Activated CD4-positive, alpha-beta T cell treated with anti-CD3 and anti-CD28 coated beads for 24 hours (primary cell): ENCODE measurements at regions not wholly inside any gene's neighbourhood (a gene's known extent, or its start where the extent isn't known, plus 50 kb on each side); places are given as distances from the start of the nearest gene placed in this dataset.

Experiments
- DNase-seq, 2 donors: peaks; one replicate each; pipeline ENCODE4 v3.0.0-alpha.2; 2020; ENCODE audit warnings: low read depth in 2 of 2

GRCh38 chr12:89015419-89015818 is 336.9 kb downstream of the DUSP6 start:
- DNase-seq: no peak

GRCh38 chr12:88998421-88998820 is 353.9 kb downstream of the DUSP6 start:
- DNase-seq: no peak

- DNase-seq: no peak
Observed at GRCh38 chr12:88996200-88996788, 356.0 kb downstream of the DUSP6 start.

- no peak for DNase-seq
Observed at GRCh38 chr12:88994971-88995370, 357.3 kb downstream of the DUSP6 start.

DNA sequence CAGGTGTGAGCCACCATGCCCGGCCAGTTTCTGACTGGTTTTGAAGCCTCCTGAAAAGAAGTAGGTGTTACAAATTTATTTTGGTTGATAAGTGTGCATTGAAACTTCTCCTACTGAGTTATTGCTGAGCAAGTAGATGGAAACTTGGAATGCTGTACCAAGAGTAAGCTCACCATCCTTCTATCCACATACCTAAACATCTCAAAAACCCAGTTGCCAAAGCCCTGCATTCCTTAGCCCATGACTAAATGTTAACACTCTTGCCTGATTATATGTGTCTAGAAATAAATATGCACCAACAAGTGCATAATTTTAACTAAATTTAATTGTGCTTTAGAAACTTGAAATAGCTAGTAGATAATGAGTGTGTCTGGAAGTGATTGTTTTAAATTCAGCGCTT is 357.8 kb downstream of the DUSP6 start:
- DNase-seq: no peak

DNA sequence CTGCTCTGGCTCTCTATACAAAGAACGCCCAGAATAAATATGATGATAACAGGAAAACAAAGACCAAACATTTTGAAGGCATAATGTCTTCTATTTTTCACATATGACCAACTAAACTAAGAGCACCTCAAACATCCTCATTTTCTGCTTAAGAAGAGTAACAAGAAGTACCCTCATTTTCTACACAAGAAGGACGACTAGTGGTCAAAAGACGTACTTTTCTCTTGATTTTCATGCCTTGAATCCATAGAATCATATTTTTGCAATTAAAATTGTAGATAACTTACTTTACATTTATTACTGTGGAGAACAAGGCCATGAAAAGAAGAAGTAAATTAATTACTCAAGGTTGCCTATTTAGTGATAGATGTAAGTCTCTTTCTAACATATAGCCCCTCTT is 358.6 kb downstream of the DUSP6 start:
- no peak for DNase-seq

GRCh38 chr12:88986056-88986455 is 366.2 kb downstream of the DUSP6 start:
- no peak for DNase-seq

DNA sequence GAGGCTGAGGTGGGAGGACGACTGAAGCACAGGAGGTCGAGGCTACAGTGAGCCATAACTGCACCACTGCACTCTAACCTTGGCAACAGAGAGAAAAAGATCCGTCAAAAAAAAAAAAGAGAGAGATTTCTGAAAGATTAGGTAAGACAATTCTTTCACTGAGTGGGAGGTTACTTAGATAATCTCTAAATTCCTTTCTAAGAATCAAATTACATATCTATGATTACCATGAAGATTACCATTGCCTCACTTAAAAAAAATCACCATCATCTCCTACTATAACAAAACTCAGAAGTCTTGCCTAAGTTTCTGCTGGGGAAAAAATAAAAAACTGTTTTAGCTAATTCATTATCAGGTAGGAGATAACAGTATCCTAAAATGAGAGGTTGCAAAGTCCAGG is 366.7 kb downstream of the DUSP6 start:
- DNase-seq: no peak

DNA sequence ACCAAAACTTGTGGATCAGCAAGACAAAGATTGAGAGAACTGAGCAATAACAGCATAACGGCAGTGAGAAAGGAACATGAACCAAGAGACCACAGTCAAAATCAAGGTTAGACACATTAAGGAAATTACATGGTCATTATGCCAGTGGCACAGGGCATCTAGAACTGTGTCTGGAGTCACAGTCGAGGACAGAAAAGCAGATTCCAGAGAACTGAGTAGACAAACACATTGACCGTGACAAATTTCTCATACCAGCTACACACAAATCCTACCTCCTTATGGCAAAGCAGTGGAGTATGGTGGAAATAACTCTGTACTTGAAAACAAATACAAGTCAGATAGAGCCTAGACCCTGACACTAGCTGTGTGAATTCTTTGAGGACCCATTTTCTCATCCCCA is 367.3 kb downstream of the DUSP6 start:
- no peak for DNase-seq

DNA sequence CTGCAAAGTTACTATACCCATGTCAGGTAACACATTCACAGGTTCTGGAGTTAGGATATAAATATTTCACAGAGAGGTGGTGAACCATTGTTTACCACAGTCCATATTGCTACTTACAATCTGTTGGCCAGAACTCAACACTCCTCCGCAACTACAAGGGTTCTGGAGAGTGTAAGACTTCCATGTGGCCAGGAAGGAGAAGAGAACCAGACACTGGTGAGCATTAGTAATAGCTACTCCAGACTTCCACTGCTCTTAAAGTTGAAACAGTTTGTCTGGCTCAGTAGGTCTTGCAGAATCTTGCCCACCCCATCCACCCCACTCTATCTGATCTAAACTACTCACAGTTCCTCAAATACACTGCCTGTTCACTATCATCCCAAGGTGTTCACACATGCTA is 369.6 kb downstream of the DUSP6 start:
- no peak for DNase-seq

DNA sequence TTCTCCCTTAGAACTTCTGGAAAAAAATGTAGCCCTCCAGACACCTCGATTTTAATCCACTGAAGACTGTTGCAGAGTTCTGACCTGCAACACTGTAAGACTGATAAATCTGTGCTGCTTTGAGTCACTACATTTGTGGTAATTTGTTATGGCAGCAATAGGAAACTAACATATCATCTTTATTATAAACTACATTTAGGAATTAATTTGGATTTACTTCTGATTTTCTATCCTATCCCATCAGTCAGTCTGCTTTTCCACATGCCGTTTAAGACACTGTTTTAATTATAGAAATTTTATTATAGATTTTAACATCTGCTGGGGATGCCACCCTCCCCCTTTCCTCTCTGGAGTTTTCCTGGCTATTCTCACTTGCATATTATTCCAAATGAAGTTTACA is 375.2 kb downstream of the DUSP6 start:
- DNase-seq: no peak

DNA sequence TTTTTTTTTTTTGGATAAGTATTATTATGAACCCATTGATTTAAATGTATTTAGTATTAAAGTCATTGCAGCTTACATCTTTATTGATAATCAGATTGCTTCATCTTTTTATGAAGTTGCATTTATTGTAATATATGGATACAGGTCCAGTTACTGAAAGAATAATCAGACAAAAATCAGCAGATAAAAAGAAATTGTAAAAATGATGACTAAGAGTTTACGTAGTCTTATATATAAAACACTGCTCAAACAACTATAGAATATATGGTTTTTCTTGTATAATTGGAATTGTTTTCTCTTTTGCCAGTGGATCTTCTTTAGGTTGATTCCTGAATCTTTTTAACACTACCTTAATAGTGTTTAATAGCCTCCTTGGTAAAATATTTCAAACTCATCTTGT is 378.3 kb downstream of the DUSP6 start:
- no peak for DNase-seq

GRCh38 chr12:88970740-88971139 is 381.6 kb downstream of the DUSP6 start:
- no peak for DNase-seq

DNA sequence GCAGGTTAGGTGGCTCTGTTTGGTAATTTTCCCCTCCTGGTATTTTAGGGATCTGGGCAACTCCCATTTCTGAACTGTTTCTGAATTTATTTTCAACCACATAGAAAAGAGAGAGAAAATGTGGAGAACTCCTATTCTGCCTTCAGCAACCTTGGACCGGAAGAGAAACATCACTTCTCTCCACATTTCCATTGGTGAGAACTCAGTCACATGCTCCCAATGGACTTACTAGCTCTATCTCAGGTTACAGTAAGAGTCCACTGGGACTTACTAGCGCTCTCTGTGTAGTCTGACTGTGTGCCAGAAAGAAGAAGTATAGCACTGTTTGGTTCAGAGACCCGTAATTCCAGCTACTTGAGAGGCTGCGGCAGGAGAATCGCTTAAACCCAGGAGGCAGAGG is 383.2 kb downstream of the DUSP6 start:
- DNase-seq: no peak

GRCh38 chr12:88960213-88960878 is 380.1 kb upstream of the KITLG start:
- no peak for DNase-seq

- no peak for DNase-seq
Observed at GRCh38 chr12:88958946-88959345, 378.7 kb upstream of the KITLG start.

- DNase-seq: no peak
Observed at GRCh38 chr12:88958153-88958552, 377.9 kb upstream of the KITLG start.

- no peak for DNase-seq
Observed at GRCh38 chr12:88957358-88957757, 377.1 kb upstream of the KITLG start.

- DNase-seq: no peak
Observed at GRCh38 chr12:88955531-88955930, 375.3 kb upstream of the KITLG start.

DNA sequence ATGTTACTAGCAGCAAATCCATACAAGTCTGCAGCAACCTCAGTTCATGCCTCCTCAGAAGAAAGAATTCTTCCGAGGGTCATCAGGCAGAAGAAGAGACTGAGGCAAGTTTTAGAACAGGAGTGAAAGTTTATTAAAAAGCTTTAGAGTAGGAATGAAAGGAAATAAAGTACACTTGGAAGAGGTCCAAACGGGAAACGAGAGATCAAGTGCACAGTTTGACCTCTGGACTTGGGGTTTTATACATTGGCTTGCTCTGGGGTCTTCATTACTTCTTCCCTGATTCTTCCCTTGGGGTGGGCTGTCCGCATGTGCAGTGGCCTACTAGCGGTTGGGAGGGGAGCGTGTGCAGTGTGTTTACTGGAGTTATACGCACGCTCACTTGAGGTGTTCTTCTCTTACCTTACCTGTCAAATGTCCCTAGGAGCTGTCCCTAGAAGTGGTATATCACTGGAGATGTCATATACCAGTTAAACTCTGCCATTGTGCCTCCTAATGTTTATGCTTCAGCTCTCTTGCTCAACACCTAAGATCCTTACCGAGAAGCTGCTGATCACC is 372.8 kb upstream of the KITLG start:
- no peak for DNase-seq

- no peak for DNase-seq
Observed at GRCh38 chr12:88952562-88952942, 372.3 kb upstream of the KITLG start.

- no peak for DNase-seq
Observed at GRCh38 chr12:88951860-88952561, 371.7 kb upstream of the KITLG start.

DNA sequence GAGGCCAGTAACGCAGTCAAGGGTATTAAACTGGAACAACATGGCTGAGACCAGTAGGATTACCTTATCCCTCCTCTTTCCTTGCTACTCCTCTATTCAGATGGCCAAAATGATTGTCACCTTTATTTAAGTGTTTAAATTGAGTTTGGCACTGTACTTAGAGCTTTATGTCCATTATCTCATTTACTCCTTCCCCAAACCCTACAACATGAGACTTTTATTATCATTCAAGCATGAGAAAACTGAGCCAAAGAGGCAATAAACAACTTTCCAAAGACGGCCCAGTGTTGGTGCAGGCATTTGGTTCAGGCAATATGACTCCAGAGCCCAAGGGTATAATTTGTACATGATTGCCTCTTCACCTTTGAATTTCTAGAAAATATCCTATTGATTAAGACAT is 370.9 kb upstream of the KITLG start:
- no peak for DNase-seq
